Stimulated activated CD8-positive, alpha-beta memory T cell treated with anti-CD3 and anti-CD28 coated beads, Interleukin-12 subunit alpha, Interleukin-12 subunit beta, amount 100 ng/mL, for 24 hours (primary cell): ENCODE measurements at regions not wholly inside any gene's neighbourhood (a gene's known extent, or its start where the extent isn't known, plus 50 kb on each side); places are given as distances from the start of the nearest gene placed in this dataset.

Experiments
- DNase-seq: peaks from one replicate; pipeline ENCODE4 v3.0.0-alpha.2; 2020; ENCODE audit errors: extremely low read depth

DNA sequence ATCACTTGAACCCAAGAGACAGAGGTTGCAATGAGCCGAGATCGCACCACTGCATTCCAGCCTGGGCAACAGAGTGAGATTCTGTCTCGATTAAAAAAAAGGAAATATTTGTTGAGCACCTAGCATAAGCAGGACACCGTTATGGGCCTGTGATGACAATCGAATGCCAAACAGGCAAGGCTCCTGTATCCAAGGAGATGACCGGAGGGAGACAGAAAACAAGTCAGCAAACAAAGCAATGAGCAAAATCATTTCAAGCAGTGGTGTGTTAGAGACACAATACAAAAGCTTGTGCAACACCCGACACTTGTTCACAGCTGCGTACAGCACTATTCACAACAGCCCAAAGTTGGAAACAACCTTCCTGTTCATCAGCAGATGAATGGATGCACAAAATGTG lies 87.1 kb upstream of the CPEB4 start:
- DNase-seq = no peak

DNA sequence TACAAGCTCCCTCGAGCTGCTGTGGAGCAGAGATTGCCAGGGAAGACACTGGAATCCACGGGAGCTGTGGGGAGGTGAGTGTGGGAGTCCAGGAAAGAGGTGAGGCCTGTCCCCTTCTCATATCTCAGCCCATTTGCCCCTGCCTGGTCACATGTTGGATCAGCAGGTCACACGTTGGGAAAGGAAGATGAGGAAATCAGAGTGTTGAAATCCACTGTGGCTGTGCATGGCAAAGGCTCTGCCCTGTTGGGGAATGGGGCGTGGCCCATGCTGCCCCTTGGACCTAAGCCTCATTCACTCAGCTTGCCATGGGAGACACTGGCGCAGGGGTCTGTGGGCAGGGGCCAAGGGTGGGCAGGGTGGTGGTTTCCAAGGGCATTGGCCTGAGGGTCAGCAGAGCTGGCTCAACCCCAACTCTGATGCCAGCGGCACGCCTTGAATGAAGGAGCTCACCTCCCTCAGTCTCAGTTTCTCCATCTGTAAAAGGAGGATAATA lies 85.4 kb upstream of the CPEB4 start:
- DNase-seq = no peak

DNA sequence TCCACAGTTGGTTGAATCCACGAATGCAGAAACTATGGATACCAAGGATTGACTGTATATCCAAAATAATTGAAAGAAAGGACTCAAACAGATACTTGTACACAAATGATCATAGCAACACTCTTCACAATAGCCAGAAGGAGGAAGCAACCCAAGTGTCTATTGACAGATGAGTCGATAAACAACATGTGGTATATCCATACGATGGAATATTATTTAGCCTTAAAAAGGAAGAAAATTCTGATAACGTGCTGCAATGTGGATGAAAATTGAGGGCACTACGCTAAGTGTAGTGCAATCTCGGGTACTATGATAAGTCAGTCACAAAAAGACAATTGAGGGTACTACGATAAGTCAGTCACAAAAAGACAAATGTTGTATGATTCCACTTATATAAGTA lies 83.6 kb upstream of the CPEB4 start:
- DNase-seq = no peak

DNA sequence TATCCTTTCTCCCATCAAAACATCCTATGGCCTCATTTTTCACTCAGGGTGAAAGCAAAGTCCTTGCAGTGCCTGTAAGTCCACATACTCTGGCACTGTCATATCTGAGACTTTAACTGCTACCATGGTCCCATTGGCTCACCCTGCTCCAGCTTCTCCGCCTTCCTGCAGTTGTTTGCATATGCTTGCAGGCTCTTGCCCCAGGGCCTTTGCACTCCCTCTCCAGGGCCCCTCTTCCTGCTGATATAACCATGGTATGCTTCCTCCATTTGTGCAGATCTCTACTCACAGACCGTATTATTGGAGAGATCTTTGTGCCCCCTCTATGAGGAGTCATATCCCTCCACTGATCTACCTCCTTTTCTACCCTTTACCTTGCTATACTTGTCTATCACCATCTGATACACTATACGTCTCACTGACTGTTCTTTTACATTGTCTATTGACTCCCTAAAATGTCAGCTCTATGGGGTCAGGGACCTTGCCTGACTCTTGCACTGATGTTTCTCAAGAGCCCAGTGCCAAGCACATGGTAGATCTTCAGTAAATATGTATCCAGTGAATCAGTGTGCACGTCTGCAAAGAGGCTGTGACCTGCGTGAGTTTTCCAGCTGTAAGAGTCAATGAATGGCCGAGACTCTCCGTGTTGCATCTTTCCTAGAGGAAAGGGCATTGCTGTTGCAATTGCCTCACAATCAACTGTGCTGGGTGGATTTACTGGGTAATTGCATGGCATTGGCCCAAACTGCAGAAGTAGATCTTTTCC lies 81.7 kb upstream of the CPEB4 start:
- no peak for DNase-seq

DNA sequence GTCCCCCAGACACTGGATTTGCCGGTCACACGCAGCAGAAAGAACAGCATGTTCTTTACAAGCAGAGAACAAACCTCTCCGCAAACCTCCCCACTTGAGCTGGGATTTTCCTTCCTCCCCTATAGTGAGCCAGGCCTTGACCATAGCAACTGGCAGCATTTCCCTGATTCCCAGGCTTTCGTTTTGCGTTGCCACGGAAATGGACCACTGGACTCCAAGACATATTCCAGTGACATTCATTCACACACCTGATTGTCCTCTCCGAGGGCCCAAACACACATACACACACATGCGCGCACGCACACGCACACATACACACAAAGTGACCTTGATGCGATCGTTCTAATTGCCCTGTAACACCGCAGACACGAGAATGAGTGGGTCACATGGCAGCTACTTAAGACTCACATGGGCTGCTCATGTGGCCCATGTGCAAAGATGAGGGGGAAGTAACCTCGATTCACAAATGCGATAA lies 80.9 kb upstream of the CPEB4 start:
- no peak for DNase-seq

DNA sequence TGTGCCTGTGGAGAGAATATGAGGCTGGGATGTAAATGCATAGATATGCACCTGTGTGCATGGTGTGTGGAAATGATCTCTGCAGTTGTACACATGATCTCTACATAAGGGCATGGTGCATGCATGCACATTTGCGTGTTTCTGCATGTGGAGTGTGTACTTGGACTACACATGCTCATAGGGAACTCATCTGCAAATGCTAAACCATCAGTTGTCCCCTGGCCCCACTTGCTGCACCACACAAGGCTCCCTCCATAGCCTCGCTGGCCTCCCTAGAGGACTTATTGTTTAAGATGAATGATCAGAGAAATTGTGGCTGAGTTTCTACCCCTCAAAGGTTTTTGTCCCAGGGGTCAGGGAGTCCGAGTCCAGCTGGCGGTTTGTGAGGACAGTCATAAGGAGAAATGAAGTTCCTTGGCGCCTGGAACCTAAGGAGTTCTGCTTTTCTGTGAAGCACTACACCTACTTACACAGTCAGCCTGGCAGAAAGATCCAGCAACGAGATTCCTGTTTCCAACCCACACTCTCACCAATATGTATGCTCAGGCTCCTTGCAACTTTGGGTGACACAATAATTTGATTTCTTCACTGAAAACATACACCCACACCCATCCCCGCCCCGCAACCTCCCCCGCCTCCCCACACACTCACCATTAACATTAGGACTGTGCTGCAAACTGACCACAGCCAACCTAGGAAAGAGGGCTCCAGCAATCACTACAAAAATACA lies 79.9 kb upstream of the CPEB4 start:
- DNase-seq = no peak

DNA sequence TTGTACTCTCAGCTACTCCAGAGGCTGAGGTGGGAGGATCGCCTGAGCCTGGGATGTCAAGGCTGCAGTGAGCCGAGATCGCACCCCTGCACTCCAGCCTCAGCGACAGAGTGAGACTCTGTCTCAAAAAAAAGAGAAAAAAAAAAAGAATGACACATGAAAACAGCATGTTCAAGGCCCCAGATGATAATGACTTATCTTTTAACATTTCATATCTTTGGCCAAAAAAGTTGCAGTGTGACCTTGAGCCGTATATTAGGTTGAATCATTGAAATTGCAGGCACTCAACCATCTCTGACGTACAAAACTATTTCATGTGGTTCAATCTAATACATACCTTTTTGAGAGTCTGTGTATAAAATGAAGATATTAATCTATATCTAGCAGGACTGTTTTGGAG lies 79.1 kb upstream of the CPEB4 start:
- DNase-seq = no peak

DNA sequence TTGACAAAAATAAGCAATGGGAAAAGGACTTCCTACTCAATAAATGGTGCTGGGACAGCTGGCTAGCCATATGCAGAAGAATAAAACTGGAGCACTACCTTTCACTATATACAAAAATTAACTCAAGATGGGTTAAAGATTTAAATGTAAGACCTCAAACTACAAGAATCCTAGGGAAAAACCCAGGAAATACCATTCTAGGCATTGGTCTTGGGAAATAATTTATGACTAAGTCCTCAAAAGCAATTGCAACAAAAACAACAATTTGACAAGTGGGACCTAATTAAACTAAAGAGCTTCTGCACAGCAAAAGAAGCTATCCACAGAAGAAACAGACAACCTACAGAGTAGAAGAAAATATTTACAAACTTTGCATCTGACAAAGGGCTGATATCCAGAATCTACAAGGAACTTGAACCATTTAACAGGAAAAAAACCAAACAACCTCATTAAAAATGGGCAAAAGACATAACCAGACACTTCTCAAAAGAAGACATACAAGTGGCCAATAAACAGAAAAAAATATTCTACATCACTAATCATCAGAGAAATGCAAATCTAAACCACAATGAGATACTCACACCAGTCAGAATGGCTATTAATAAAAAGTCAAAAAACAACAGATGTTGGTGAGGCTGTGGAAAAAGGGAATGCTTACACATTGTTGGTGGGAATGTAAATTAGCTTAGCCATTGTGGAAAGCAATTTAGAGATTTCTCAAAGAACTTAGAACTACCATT lies 75.2 kb upstream of the CPEB4 start:
- no peak for DNase-seq

DNA sequence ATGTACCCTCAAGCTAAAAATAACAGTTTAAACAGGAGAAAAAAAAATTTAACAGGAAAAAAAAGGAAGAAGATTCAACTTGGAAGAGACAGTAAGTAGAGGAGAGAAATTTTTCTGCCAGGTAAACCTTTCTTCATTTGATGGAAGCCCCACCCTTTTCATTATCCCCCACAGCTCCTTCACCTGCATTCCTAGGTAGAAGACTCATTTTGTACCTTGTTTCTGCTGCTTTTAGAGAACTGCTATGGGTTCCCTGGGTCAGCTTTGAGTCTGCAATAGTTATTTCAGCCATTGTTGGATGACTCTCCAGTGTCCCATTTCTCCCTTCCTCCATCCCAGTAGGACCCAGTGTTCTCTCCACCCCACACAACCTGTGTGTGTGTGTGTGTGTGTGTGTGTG lies 74.1 kb upstream of the CPEB4 start:
- DNase-seq = no peak

DNA sequence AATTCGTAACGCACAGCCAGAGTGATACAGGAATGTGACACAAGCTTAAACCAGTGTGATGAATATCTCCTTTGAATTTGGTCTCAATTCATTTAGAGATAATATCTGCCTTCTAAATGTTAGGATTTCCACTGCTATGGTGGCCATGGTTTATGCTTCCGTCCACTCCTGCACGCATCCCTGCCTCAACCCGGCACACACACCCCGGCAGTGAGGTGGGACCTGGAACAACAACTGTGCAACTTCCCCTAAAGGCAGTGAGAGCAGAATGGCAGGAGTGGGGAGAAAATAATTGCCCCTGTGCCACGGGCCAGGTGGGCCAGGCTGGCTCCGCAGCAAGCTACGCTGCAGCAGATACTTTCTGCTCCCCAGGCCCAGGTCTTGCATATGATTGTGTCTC lies 72.6 kb upstream of the CPEB4 start:
- no peak for DNase-seq

DNA sequence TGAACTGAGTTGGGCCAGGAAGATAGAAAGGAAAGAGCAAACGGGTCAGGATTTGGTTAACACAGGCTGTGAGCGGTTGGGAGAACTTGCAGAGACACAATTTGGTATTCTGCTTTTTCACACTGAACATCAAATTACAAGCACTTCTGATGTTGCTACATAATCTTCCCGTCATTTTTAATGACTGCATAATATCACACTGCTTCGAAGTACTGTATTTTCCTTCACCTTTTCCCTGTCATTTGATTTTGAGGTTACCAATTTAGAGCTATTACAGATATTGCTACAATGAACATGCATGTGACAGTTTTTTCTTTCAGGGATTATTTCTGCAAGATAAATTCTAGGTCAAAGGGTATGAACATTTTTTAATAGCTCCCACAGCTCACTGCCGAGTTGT lies 71.4 kb upstream of the CPEB4 start:
- DNase-seq = no peak

DNA sequence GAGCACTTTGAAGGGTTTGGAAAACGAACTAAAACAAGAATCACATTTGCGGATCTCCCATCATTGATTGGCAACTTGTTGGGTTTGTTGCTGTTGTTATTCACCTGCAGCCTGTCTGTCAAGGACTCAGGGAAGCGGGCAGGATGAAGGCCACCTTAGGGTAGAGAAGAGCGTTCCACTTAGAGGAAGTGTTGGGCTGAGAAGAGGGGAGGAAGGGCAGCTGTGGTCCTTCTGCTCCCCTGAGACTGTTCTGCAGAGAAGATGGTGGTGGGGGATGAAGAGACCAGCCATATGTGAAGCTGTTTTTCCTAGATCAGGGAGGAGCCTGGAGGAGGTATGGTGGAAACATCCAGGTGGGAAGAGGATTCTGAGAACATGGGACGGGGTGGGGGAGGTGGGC lies 70.6 kb upstream of the CPEB4 start:
- no peak for DNase-seq

DNA sequence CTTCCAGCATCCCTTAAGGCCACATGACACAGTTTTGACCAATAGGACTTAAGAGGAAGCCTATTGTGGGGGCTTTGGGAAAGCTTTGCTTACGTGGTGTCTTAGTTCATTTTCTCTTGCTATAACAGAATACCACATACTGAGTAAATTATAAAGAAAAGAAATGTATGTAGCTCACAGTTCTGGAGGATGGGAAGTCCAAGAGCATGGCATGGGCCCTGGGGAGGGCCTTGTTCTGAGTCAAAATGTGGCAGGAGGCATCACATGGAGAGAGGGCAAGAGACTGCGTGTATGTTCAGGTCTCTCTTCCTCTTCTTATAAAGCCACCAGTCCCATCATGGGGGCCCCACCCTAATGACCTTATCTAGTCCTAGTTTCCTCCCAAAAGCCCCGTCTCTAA lies 68.6 kb upstream of the CPEB4 start:
- DNase-seq = no peak

DNA sequence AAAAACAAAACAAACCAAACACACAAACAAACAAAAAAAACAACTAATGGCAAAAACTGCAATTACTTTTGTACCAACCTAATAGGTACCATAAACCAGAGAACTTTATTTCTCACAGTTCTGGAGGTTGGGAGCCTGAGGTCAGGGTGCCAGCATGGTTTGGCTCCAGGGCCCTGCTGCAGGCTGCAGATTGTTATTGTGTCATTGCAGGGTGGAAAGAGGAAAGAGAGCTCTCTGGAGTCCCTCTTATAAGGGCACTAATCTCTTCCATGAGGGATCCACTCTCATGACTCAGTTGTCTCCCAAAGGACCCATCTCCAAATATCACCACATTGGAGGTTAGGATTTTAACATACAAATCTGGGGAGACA lies 64.9 kb upstream of the CPEB4 start:
- no peak for DNase-seq

DNA sequence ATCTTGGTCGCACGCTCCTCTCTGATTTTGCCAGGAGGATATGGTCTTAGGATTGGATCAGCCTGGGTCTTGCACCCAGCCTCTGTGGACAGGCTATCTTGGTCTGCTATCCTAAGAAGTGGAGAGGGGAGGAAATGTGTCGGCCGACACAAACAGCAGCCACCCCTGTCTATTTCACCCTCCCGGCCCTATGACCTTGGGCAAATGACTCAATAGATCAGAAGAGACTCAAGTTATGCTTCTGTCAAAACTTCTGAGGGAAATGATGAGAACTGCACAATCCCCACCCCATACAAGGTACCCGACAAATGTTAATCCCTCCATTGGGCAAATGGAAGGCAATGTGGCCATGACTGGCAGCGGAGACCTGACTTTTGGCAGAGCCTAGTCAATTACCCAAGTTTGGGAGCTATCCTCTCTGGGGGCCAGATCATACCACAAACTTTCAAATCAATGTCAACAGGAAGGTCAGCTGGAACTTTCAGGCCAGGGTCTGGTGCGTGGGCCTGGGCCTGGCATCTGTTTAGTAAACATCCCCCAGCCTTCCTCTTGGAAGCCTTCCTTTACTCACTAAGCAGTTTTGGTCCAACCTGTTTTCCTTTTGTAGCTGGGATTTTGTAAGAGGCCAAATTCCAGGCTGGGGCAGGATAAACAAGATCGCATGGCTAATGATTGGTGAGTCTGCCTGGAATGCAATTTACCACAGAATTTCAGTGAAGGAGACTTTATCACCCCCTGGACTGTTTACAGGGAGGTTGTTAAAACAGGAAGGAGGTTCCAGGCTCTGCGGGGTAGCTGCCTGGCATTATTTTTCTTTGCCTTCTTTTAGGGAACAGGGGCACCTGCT lies 64.2 kb upstream of the CPEB4 start:
- no peak for DNase-seq

DNA sequence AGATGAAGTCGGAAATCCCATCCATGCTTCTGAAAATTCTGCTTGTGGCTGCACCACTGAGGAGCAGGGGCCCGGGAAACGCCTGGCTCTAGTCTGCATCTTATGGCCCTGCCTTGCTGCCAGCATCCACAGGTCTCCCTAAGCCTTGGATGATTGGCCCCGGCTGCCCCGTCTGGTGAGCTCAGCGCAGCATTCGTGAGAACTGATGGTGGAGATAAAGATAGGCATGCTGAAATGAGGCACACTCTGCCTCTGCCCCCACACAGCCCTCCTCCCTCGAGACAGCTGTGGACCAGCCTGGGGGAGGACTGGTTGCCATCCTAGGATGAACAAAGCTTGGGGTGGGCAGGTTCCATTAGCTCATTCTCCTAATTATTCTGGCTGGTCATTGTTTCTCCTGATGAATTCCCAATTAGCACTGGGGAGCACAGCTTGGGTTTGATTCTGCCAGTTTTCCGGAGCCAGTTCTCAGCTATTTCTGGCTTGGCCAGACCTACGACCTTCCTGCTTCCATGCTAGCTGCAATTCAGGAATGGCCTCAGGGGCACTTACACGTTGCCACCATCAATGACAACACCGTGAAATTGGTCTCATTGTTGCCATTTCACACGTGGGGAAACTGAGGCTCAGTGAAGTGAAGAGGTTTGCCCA lies 62.8 kb upstream of the CPEB4 start:
- no peak for DNase-seq

DNA sequence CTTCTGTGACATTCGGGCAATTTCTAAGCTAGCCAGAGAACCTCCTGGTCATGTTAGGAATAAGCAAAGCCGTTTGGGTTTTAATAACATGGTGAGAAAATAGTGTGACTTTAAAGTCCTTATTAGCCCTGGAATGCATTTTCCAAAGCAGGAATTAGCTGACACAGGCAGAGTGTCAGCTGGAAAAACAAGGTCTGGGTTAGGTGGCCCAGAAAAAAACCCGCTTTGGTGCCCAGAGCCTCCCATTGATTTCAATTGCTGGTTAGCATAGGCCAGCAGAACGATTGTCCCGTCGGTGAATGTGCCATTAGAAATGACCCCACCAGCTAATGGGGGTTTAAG lies 62.1 kb upstream of the CPEB4 start:
- DNase-seq = no peak

DNA sequence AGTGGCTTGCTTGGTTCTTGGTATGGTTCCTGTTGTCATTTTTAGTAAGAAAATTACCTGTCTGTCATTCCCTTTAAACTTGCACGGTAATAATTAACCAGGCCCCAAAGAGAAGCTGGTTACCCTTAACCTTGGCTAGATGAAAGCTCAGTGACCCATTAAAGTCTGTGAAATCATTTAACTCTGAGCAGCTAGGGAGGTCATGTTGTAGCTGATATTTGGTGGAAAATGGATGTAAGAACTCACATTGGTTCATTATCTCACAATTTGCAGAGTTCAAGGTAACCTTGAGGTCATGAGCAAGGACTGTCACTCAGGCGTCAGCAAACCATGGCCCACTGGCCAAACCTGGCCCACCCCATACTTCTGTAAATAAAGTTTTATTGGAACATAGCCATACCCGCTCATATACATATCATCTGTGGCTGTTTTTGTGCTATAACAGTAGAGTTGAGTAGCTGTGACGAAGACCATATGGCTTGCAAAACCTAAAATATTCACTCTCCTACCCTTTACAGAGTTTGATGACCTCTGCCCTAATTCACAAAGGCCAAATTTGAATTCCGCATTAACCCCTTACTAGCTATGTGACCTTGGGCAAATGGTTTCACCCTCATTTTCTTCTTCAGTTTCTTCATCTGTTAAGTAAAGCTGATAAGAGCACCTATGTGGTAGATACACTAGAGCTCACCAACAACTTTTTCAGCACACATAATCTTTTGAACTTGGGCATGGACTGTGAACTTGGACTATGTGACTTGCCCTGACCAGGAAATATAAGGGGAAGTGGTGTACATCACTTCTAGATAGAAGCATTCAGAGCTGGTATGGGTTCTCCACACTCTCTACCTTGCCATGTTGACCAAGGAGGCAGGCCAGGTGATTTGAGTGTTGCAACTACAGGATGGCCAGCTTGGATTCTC lies 61.5 kb upstream of the CPEB4 start:
- DNase-seq = no peak

DNA sequence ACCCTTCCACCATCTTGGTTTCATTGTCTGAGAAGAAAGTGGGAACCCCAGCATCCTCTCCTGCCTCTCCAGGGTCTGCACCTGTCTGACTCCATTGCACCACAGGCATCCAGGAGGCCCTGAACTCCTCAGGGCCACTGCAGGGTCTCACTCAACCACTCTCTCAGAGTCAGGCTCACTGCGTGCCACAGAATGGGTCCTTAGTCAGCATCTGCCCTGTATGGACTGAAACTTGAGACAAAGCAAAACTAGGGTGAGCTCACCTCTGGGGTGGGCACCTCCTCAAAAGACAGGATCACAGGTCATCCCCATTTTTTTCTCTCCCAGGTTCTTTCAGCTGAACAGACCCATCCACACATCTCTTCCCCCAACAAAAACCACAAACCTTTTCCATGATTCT lies 59.2 kb upstream of the CPEB4 start:
- no peak for DNase-seq

DNA sequence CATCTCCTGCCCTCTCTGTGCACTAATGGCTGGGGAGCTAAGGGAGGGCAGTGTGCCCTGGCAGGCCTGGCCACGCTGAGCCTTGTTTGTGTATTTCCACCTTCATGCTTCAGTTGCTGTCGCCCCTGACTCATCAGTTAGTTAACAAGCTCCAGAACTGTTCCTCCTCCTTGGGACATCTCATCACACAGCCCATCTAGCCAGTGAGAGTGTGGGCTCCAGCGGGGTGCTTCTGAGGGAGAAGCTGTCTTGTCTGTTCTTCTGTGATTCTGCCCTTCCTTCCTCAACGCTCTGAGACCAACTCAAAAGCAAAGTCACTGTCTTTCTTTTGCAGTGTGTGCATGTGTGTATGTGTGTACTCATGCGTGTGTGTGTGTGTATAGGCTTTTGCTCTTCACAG lies 58.3 kb upstream of the CPEB4 start:
- DNase-seq = no peak
